ENCODE measurements at regions not wholly inside any gene's neighbourhood (a gene's known extent, or its start where the extent isn't known, plus 50 kb on each side); places are given as distances from the start of the nearest gene placed in this dataset.

GRCh38 chr12:126591533-126591932, 1526.3 kb downstream of the AACS start:
- Histone ChIP-seq H2AFZ (no peak overlapping the region), H3K79me2 (replicated peaks; ENCODE audit: insufficient read depth) (no peaks in the 10 kb centered on the region), H3K4me2 (no peak overlapping the region), H3K4me3 (no peak overlapping the region), H3K27ac (ENCODE audit: low read depth) (no peak overlapping the region), H3K36me3 (ENCODE audit: insufficient read depth) (no peaks in the 10 kb centered on the region; the same call in 1 of the 2 replicates), H3K4me1 (ENCODE audit: insufficient read depth) (no peaks in the 10 kb centered on the region), H3F3A (replicated peaks; ENCODE audit: low read depth) (no peaks in the 10 kb centered on the region), H3K9me2 (ENCODE audit: insufficient read depth) (peaks cover 3% of the 10 kb centered on the region; the same call in 1 of the 2 replicates), H4K20me1 (replicated peaks; ENCODE audit: insufficient read depth) (no peaks in the 10 kb centered on the region), H3K27me3 (ENCODE audit: insufficient read depth) (no peaks in the 10 kb centered on the region)
- no peak for TF ChIP-seq CTCF (conservative IDR thresholded peaks at IDR 0.05; ENCODE audit: low read depth in 2 of 2)
- TF ChIP-seq CREB1 (CRISPR knock-in tag; IDR thresholded peaks at IDR 0.05; ENCODE audit: low read depth) = no peak
- no peak for TF ChIP-seq JUNB (IDR thresholded peaks at IDR 0.05; ENCODE audit: unreplicated experiment)
- no peak for TF ChIP-seq REST (IDR thresholded peaks at IDR 0.05; ENCODE audit: unreplicated experiment)
- no peak for TF ChIP-seq ETS1 (IDR thresholded peaks at IDR 0.05)
- no peak for TF ChIP-seq POLR2AphosphoS5 (IDR thresholded peaks at IDR 0.05; ENCODE audit: low read depth)
- no peak for TF ChIP-seq EZH2 (IDR thresholded peaks at IDR 0.05; ENCODE audit: low read depth, unreplicated experiment)
- no peak for TF ChIP-seq NANOG (IDR thresholded peaks at IDR 0.05; ENCODE audit: borderline replicate concordance)
- no peak for TF ChIP-seq ZNF462 (CRISPR knock-in tag; IDR thresholded peaks at IDR 0.05)
- TF ChIP-seq ZNF114 (CRISPR knock-in tag; IDR thresholded peaks at IDR 0.05) = no peak
- peaks cover 14% of the 10 kb centered on the region for H3K9me3 Mint-ChIP-seq
- H3K27ac Mint-ChIP-seq = no peak overlapping the region
- DNase-seq (ENCODE audit: low spot score) (no peak), ATAC-seq (no peak)
- H3K4me1 Mint-ChIP-seq = no peaks in the 10 kb centered on the region
- peaks cover 2% of the 10 kb centered on the region for H3K27me3 Mint-ChIP-seq (ENCODE audit: insufficient read depth, low read depth, poor library complexity)
- H3K36me3 Mint-ChIP-seq (ENCODE audit: low read depth) = peaks cover 31% of the 10 kb centered on the region
- no peak overlapping the region for H3K4me3 Mint-ChIP-seq
